K562 (cell line): ENCODE measurements at regions not wholly inside any gene's neighbourhood (a gene's known extent, or its start where the extent isn't known, plus 50 kb on each side); places are given as distances from the start of the nearest gene placed in this dataset.
A peak's percentile ranks its signal among the peaks of the same experiment; 100 is the strongest.

Source experiments
- ATAC-seq: fragments of 200-7000 bp; cut with Tn5 transposase; 3 replicates; pipeline ENCODE4 v1.9.1; 2020; ENCODE audit warnings: moderate library complexity
- BruUV-seq: library from RNA; stranded (reverse); fragments of 400-500 nt; replicated peaks from 2 replicates; lab custom pipeline; 2021; lab: Mats Ljungman, UMichigan
- CTCF ChIA-PET: fragments of 300-600 bp; formaldehyde crosslinking; extraction: SDS; loops from one replicate; lab custom pipeline; 2021; ENCODE audit warnings: low intra/inter-chr PET ratio; lab: Yijun Ruan, JAX
- POLR2A ChIA-PET: fragments of 300-600, 350-650 bp; sonication (Branson Sonifier 250); formaldehyde crosslinking; extraction: SDS; loops from one replicate; lab custom pipeline; 2021; ENCODE audit warnings: antibody characterized with exemption, inconsistent platforms; lab: Yijun Ruan, JAX
- DNase-seq, 4 experiments: peaks; one replicate each; pipeline versions ENCODE4 v3.0.0 to v3.0.0-alpha.2; 2011 to 2018; ENCODE audit warnings: low spot score in 3 of 4, mixed read lengths in 3 of 4; ENCODE audit errors: extremely low read depth in 1 of 4
- FAIRE-seq: peaks from 2 replicates; lab custom pipeline; 2011; peaks lifted over from hg19 to GRCh38; lab: Jason Lieb, UNC
- H2AFZ ChIP-seq: 2 replicates; pipeline ENCODE4 v1.6.0; 2011; ENCODE audit warnings: low read depth, low read length, control low read depth, inconsistent platforms
- H3K27ac ChIP-seq: fragments of 200-600 bp; 3 replicates; pipeline ENCODE4 v1.8.0; 2011; ENCODE audit warnings: low read depth, mild to moderate bottlenecking, control low read depth, inconsistent platforms, low read length, moderate library complexity, mixed read lengths; ENCODE audit errors: extremely low read depth
- H3K27me3 ChIP-seq, 2 experiments: fragments of 300-600 bp in 1 of 2; 2 replicates in 1 of 2; 3 replicates in 1 of 2; pipeline versions ENCODE4 v1.6.0 to v1.8.0; 2011; ENCODE audit warnings: inconsistent platforms in 2 of 2, low read length in 2 of 2, mild to moderate bottlenecking in 1 of 2, mixed read lengths in 1 of 2, moderate library complexity in 1 of 2; ENCODE audit not compliant: control insufficient read depth in 2 of 2, insufficient read depth in 2 of 2
- H3K36me3 ChIP-seq: fragments of 300-600 bp; 3 replicates; pipeline ENCODE4 v1.8.0; 2011; ENCODE audit warnings: mild to moderate bottlenecking, low read length, inconsistent platforms; ENCODE audit not compliant: control insufficient read depth, insufficient read depth
- H3K4me1 ChIP-seq, 2 experiments: fragments of 200-600 bp in 1 of 2; replicated peaks in 1 of 2; 2 replicates in 1 of 2; 3 replicates in 1 of 2; pipeline versions ENCODE4 v1.5.1 to v1.8.0; 2011; ENCODE audit warnings: inconsistent platforms in 2 of 2, low read length in 2 of 2, mild to moderate bottlenecking in 1 of 2, mixed read lengths in 1 of 2, moderate library complexity in 1 of 2; ENCODE audit not compliant: control insufficient read depth in 2 of 2, insufficient read depth in 2 of 2
- H3K4me2 ChIP-seq: 2 replicates; pipeline ENCODE4 v1.6.1; 2011; ENCODE audit warnings: low read length, control low read depth, inconsistent platforms, mixed read lengths; ENCODE audit not compliant: insufficient read depth
- H3K4me3 ChIP-seq: fragments of 200-600 bp; sonication (generic), shearing (Covaris generic); 2 replicates; pipeline ENCODE4 v1.5.1; 2016; ENCODE audit warnings: control low read depth, inconsistent platforms
- H3K79me2 ChIP-seq: fragments of 200-600 bp; 3 replicates; pipeline ENCODE4 v1.8.0; 2011; ENCODE audit warnings: low read length, inconsistent platforms; ENCODE audit not compliant: control insufficient read depth, insufficient read depth
- H3K9ac ChIP-seq, 2 experiments: 2 replicates each; pipeline versions ENCODE4 v1.6.0 to v1.6.1; 2011; ENCODE audit warnings: low read depth in 2 of 2, low read length in 2 of 2, control low read depth in 1 of 2, inconsistent platforms in 1 of 2, mild to moderate bottlenecking in 1 of 2, mixed read lengths in 1 of 2; ENCODE audit not compliant: insufficient read depth in 1 of 2
- H3K9me1 ChIP-seq: one replicate; pipeline ENCODE4 v1.6.0; 2011; ENCODE audit warnings: inconsistent platforms, mild to moderate bottlenecking, low read length, moderate library complexity; ENCODE audit not compliant: control insufficient read depth, insufficient read depth
- H3K9me3 ChIP-seq: replicated peaks from 2 replicates; pipeline ENCODE4 v1.5.1; 2011; ENCODE audit warnings: low read depth, low read length, inconsistent platforms; ENCODE audit not compliant: control insufficient read depth, insufficient read depth
- H4K20me1 ChIP-seq: replicated peaks from 2 replicates; pipeline ENCODE4 v1.6.1; 2011; ENCODE audit warnings: low read length, inconsistent platforms, mixed read lengths; ENCODE audit not compliant: control insufficient read depth, insufficient read depth
- EZH2 ChIP-seq: IDR thresholded peaks from 2 replicates; pipeline ENCODE4 v1.6.1; 2012; ENCODE audit warnings: low read depth, mild to moderate bottlenecking, inconsistent platforms, low read length, borderline replicate concordance
- FOXJ2 ChIP-seq: fragments of 200-800 bp; sonication (Bioruptor generic); IDR thresholded peaks from 2 replicates; pipeline ENCODE4 v1.6.1; 2016; ENCODE audit warnings: missing genetic modification characterization, missing compliant biosample characterization
- XRCC4 ChIP-seq: IDR thresholded peaks from one replicate; pipeline ENCODE4 v1.6.1; 2011; ENCODE audit not compliant: insufficient read depth, insufficient read length; ENCODE audit errors: extremely low read depth
- ZNF217 ChIP-seq: sonication (generic); formaldehyde crosslinking; IDR thresholded peaks from 2 replicates; pipeline ENCODE4 v1.8.0; 2022; ENCODE audit warnings: mild to moderate bottlenecking, missing genetic modification reagents
- ZNF583 ChIP-seq: fragments of 250-450 bp; sonication (Bioruptor Pico); IDR thresholded peaks from 2 replicates; pipeline ENCODE4 v1.4.0; 2020
- WGBS: fragments of 100-300 bp; shearing (Covaris generic); methylation state at CpG from one replicate; pipeline ENCODE4 v1.1.6; 2016; ENCODE audit warnings: low coverage, mixed read lengths; ENCODE audit not compliant: insufficient coverage; ENCODE audit errors: missing lambda C conversion rate; 5-methylcytosine and 5-hydroxymethylcytosine counted together
- in situ Hi-C: fragments of 300-500 bp; cut with MboI; formaldehyde crosslinking; loops from 4 replicates; pipeline ENCODE4 v1.15.0; 2018; ENCODE audit warnings: inconsistent platforms, mixed read lengths
- intact Hi-C: fragments of 100-400 bp; cut with micrococcal nuclease; formaldehyde crosslinking; loops from 2 replicates; pipeline ENCODE4 v1.14.2; 2022
- TF ChIP-seq, protein P1 (sequence below): fragments of 450-650 bp; IDR thresholded peaks from 2 replicates; pipeline ENCODE4 v1.6.1; 2016; ENCODE audit warnings: mild to moderate bottlenecking
- TF ChIP-seq, protein P2 (sequence below): fragments of 450-650 bp; formaldehyde crosslinking; conservative IDR thresholded peaks from 2 replicates; pipeline ENCODE4 v1.4.0; 2022; ENCODE audit warnings: mild to moderate bottlenecking, missing genetic modification characterization
- TF ChIP-seq, protein P3 (sequence below): fragments of 450-650 bp; IDR thresholded peaks from 2 replicates; pipeline ENCODE4 v1.6.1; 2016
- TF ChIP-seq, protein P4 (sequence below): fragments of 250-450 bp; sonication (Bioruptor Pico); IDR thresholded peaks from 2 replicates; pipeline ENCODE4 v1.4.0; 2020; ENCODE audit warnings: borderline replicate concordance

DNA sequence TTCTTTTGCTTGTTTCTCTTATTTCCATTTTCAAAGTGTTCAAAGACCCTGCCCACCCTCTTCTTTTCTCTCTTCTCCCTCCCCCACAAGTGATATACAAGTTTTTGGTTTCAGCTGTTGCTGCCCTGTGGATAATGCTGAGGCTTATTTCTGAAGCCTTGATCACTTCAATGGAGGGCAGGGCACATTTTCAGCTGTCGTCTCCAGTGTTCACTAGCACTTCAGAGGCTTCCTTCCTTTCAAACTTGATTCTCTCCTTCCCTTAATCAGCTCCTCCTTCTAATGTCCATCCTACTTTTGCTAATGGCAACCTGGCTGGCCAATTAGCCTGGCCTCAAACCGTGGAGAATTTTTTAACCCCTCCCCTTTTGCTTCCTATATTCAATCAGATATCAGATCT lies 435.7 kb upstream of the RUNX1 start:
- H4K20me1 ChIP-seq = no peaks in the 10 kb centered on the region
- 20% methylated on average over 2 of the region's 2 CpGs for WGBS
- H3K36me3 ChIP-seq = no peaks in the 10 kb centered on the region
- FAIRE-seq (no peak), DNase-seq (peak in 1 of 4 experiments; percentile 12), ATAC-seq (no peak)
- no peaks in the 10 kb centered on the region; the same call in 1 of the 2 replicates for H3K9me3 ChIP-seq
- CTCF ChIA-PET = no interaction called here
- no peaks in the 10 kb centered on the region for H3K27me3 ChIP-seq
- no peak overlapping the region; the same call in 2 of the 3 replicates for H3K27ac ChIP-seq
- in situ Hi-C loops = no loop called here
- no TSS peak for BruUV-seq
- H3K9me1 ChIP-seq = no peaks in the 10 kb centered on the region
- H3K9ac ChIP-seq = no peak overlapping the region
- peaks cover 16 to 53% of the 10 kb centered on the region in 2 experiments for H3K4me1 ChIP-seq
- H3K4me2 ChIP-seq = no peak overlapping the region; the same call in 1 of the 2 replicates
- no peak for TF ChIP-seq EZH2
- 0 out of 2 replicates have a peak, but pooled peaks have one; percentile 17 for TF ChIP-seq ZNF583
- TF ChIP-seq, protein P1, sequence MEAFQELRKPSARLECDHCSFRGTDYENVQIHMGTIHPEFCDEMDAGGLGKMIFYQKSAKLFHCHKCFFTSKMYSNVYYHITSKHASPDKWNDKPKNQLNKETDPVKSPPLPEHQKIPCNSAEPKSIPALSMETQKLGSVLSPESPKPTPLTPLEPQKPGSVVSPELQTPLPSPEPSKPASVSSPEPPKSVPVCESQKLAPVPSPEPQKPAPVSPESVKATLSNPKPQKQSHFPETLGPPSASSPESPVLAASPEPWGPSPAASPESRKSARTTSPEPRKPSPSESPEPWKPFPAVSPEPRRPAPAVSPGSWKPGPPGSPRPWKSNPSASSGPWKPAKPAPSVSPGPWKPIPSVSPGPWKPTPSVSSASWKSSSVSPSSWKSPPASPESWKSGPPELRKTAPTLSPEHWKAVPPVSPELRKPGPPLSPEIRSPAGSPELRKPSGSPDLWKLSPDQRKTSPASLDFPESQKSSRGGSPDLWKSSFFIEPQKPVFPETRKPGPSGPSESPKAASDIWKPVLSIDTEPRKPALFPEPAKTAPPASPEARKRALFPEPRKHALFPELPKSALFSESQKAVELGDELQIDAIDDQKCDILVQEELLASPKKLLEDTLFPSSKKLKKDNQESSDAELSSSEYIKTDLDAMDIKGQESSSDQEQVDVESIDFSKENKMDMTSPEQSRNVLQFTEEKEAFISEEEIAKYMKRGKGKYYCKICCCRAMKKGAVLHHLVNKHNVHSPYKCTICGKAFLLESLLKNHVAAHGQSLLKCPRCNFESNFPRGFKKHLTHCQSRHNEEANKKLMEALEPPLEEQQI = no peak
- TF ChIP-seq, protein P2, sequence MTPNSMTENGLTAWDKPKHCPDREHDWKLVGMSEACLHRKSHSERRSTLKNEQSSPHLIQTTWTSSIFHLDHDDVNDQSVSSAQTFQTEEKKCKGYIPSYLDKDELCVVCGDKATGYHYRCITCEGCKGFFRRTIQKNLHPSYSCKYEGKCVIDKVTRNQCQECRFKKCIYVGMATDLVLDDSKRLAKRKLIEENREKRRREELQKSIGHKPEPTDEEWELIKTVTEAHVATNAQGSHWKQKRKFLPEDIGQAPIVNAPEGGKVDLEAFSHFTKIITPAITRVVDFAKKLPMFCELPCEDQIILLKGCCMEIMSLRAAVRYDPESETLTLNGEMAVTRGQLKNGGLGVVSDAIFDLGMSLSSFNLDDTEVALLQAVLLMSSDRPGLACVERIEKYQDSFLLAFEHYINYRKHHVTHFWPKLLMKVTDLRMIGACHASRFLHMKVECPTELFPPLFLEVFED (CRISPR knock-in tag) = 0 out of 2 replicates have a peak, but pooled peaks have one; percentile 51
- TF ChIP-seq, protein P3, sequence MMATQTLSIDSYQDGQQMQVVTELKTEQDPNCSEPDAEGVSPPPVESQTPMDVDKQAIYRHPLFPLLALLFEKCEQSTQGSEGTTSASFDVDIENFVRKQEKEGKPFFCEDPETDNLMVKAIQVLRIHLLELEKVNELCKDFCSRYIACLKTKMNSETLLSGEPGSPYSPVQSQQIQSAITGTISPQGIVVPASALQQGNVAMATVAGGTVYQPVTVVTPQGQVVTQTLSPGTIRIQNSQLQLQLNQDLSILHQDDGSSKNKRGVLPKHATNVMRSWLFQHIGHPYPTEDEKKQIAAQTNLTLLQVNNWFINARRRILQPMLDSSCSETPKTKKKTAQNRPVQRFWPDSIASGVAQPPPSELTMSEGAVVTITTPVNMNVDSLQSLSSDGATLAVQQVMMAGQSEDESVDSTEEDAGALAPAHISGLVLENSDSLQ = peak; percentile 53
- no peak for TF ChIP-seq FOXJ2 (tag)
- TF ChIP-seq, protein P4, sequence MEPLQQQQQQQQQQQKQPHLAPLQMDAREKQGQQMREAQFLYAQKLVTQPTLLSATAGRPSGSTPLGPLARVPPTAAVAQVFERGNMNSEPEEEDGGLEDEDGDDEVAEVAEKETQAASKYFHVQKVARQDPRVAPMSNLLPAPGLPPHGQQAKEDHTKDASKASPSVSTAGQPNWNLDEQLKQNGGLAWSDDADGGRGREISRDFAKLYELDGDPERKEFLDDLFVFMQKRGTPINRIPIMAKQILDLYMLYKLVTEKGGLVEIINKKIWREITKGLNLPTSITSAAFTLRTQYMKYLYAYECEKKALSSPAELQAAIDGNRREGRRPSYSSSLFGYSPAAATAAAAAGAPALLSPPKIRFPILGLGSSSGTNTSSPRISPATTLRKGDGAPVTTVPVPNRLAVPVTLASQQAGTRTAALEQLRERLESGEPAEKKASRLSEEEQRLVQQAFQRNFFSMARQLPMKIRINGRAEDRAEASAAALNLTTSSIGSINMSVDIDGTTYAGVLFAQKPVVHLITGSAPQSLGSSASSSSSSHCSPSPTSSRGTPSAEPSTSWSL (CRISPR knock-in tag) = 0 out of 2 replicates have a peak, but pooled peaks have one; percentile 22
- TF ChIP-seq XRCC4 = no peak
- no peak for TF ChIP-seq ZNF217 (CRISPR knock-in tag)
- TF ChIP-seq, all 486 proteins: peak for 4
- intact Hi-C loops = no loop called here
- POLR2A ChIA-PET = interaction anchor here (0.8 to 1.8 kb wide), 2 partner anchors 19 to 23 kb away, joined by 3 to 5 read pairs; no protein-coding TSS in a partner anchor
- no peaks in the 10 kb centered on the region for H3K79me2 ChIP-seq
- no peak overlapping the region for H2AFZ ChIP-seq
- no peak overlapping the region for H3K4me3 ChIP-seq
